ENCODE measurements at regions not wholly inside any gene's neighbourhood (a gene's known extent, or its start where the extent isn't known, plus 50 kb on each side); places are given as distances from the start of the nearest gene placed in this dataset.

DNA sequence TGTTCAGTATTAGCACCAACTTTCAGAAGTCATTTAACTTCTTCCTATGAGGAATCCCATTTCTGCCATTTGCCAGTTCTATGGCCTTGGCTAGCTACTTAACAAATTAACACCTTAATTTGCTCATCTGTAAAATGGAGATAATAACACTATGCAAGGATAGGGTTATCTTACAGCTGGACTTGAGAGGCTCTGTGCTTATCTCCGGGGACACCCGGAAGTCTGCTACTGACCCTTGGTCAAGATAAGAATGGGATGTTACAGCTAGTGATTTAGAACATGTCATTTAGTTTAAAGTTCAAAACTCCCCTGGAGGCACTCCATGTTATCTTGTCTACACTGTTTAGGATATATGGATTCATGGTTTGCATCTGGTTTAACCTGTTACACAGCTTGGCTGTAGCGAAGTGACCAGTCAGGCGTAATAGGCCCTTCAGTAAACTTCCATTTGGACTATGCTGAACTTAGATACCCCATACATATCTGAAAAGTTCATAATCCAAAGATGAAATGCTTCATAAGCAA lies 156.0 kb upstream of the CD96 start:
- intact Hi-C loops (cut with micrococcal nuclease; ENCODE audit: unreplicated experiment) (no loop called here), in situ Hi-C loops (cut with HindIII; ENCODE audit: low pct_unique_long_range_greater_than_20kb, low sequenced_read_pairs) (no loop called here)
- Histone ChIP-seq H3K27me3 (ENCODE audit: control insufficient read depth, insufficient read depth, low read length) (no peaks in the 10 kb centered on the region), H3K36me3 (ENCODE audit: control insufficient read depth, insufficient read depth, low read length) (no peaks in the 10 kb centered on the region), H3K4me3 (ENCODE audit: low read depth in 2 of 2, low read length in 2 of 2) (no peak overlapping the region), H3K4me1 (ENCODE audit: control insufficient read depth, insufficient read depth, low read length) (no peaks in the 10 kb centered on the region), H3K27ac (ENCODE audit: low read length) (no peak overlapping the region), H3K9me3 (ENCODE audit: control insufficient read depth, insufficient read depth, low read depth, low read length) (no peaks in the 10 kb centered on the region)
- no TSS peak for BruUV-seq (replicated peaks)
- TF ChIP-seq, protein P1, sequence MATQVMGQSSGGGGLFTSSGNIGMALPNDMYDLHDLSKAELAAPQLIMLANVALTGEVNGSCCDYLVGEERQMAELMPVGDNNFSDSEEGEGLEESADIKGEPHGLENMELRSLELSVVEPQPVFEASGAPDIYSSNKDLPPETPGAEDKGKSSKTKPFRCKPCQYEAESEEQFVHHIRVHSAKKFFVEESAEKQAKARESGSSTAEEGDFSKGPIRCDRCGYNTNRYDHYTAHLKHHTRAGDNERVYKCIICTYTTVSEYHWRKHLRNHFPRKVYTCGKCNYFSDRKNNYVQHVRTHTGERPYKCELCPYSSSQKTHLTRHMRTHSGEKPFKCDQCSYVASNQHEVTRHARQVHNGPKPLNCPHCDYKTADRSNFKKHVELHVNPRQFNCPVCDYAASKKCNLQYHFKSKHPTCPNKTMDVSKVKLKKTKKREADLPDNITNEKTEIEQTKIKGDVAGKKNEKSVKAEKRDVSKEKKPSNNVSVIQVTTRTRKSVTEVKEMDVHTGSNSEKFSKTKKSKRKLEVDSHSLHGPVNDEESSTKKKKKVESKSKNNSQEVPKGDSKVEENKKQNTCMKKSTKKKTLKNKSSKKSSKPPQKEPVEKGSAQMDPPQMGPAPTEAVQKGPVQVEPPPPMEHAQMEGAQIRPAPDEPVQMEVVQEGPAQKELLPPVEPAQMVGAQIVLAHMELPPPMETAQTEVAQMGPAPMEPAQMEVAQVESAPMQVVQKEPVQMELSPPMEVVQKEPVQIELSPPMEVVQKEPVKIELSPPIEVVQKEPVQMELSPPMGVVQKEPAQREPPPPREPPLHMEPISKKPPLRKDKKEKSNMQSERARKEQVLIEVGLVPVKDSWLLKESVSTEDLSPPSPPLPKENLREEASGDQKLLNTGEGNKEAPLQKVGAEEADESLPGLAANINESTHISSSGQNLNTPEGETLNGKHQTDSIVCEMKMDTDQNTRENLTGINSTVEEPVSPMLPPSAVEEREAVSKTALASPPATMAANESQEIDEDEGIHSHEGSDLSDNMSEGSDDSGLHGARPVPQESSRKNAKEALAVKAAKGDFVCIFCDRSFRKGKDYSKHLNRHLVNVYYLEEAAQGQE (IDR thresholded peaks at IDR 0.05; ENCODE audit: insufficient read depth in 1 of 2, low read depth in 2 of 2, low read length in 1 of 2): no peak
- TF ChIP-seq, protein P2, sequence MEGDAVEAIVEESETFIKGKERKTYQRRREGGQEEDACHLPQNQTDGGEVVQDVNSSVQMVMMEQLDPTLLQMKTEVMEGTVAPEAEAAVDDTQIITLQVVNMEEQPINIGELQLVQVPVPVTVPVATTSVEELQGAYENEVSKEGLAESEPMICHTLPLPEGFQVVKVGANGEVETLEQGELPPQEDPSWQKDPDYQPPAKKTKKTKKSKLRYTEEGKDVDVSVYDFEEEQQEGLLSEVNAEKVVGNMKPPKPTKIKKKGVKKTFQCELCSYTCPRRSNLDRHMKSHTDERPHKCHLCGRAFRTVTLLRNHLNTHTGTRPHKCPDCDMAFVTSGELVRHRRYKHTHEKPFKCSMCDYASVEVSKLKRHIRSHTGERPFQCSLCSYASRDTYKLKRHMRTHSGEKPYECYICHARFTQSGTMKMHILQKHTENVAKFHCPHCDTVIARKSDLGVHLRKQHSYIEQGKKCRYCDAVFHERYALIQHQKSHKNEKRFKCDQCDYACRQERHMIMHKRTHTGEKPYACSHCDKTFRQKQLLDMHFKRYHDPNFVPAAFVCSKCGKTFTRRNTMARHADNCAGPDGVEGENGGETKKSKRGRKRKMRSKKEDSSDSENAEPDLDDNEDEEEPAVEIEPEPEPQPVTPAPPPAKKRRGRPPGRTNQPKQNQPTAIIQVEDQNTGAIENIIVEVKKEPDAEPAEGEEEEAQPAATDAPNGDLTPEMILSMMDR (IDR thresholded peaks at IDR 0.05): no peak
- TF ChIP-seq POLR2AphosphoS5 (IDR thresholded peaks at IDR 0.05; ENCODE audit: low read depth, low read length): no peak
- no peak for TF ChIP-seq SIN3A (IDR thresholded peaks at IDR 0.05; ENCODE audit: borderline replicate concordance, insufficient read depth, low read depth, low read length)
- TF ChIP-seq TCF7L2 (IDR thresholded peaks at IDR 0.05; ENCODE audit: low read depth, low read length): no peak
- DNase-seq (ENCODE audit: low read depth, low spot score) (no peak), ATAC-seq (no peak)
- POLR2A ChIA-PET: no interaction called here
- CTCF ChIA-PET: no interaction called here

DNA sequence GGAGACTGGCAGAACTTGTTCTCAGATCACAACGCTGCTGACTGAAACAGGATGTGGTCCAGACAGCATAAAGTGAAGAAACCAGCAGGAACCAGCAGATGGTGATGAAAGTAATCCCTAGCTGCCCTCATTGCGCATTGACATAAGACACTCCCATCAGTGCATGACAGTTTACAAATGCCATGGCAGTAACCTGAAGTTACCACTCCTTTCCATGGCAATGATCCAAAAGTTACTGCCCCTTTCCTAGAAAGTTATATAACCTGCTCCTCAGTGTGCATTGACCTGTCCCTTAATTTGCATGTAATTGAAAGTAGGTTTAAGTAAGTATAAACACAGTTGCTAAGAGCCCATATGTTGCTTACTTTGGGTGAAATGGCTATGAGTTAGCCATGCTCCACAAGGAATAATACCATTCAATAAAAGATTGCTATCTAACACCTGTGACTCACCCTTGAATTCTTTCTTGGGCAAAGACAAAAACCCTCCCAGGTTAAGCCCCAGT lies 149.1 kb upstream of the CD96 start:
- ChIA-PET CTCF (no interaction called here), POLR2A (no interaction called here)
- in situ Hi-C loops (cut with HindIII; ENCODE audit: low pct_unique_long_range_greater_than_20kb, low sequenced_read_pairs): no loop called here
- BruUV-seq (replicated peaks): no TSS peak
- Histone ChIP-seq H3K4me3 (ENCODE audit: low read depth in 2 of 2, low read length in 2 of 2) (no peak overlapping the region), H3K9me3 (ENCODE audit: control insufficient read depth, insufficient read depth, low read depth, low read length) (no peaks in the 10 kb centered on the region), H3K4me1 (ENCODE audit: control insufficient read depth, insufficient read depth, low read length) (no peaks in the 10 kb centered on the region), H3K27ac (ENCODE audit: low read length) (no peak overlapping the region), H3K36me3 (ENCODE audit: control insufficient read depth, insufficient read depth, low read length) (no peaks in the 10 kb centered on the region), H3K27me3 (ENCODE audit: control insufficient read depth, insufficient read depth, low read length) (no peaks in the 10 kb centered on the region)
- intact Hi-C loops (cut with micrococcal nuclease; ENCODE audit: unreplicated experiment): no loop called here
- ATAC-seq: no peak
- TF ChIP-seq POLR2AphosphoS5 (IDR thresholded peaks at IDR 0.05; ENCODE audit: low read depth, low read length) (no peak), SIN3A (IDR thresholded peaks at IDR 0.05; ENCODE audit: borderline replicate concordance, insufficient read depth, low read depth, low read length) (no peak), TCF7L2 (IDR thresholded peaks at IDR 0.05; ENCODE audit: low read depth, low read length) (no peak)
- TF ChIP-seq, protein P2 (IDR thresholded peaks at IDR 0.05): no peak
- TF ChIP-seq, protein P1 (IDR thresholded peaks at IDR 0.05; ENCODE audit: insufficient read depth in 1 of 2, low read depth in 2 of 2, low read length in 1 of 2): no peak
- DNase-seq (ENCODE audit: low read depth, low spot score): no peak

Data from Panc1 (cell line).